Stomach (tissue), 8 donors: ENCODE measurements at regions not wholly inside any gene's neighbourhood (a gene's known extent, or its start where the extent isn't known, plus 50 kb on each side); places are given as distances from the start of the nearest gene placed in this dataset.

ENCODE experiments used
- DNase-seq, 2 donors: peaks; one replicate each; pipeline versions ENCODE4 v3.0.0 to v3.0.0-alpha.2; 2013 to 2019
- H3K27ac ChIP-seq, 5 donors: fragments of 200-600 bp in 4 of 5; sonication (generic) in 4 of 5; one replicate each; pipeline ENCODE4 v1.5.1; 2013 to 2019; ENCODE audit warnings: mild to moderate bottlenecking in 1 of 5, moderate library complexity in 1 of 5
- H3K27me3 ChIP-seq, 3 donors: fragments of 200-600 bp; sonication (generic); one replicate each; pipeline ENCODE4 v1.5.1; 2017 to 2019; ENCODE audit warnings: mixed run types in 1 of 3
- H3K36me3 ChIP-seq, 4 donors: fragments of 200-600 bp; sonication (generic); 1 replicate in 3 of 4; 2 replicates in 1 of 4; pipeline ENCODE4 v1.5.1; 2016 to 2019
- H3K4me1 ChIP-seq, 4 donors: fragments of 200-600 bp; sonication (generic); one replicate each; pipeline ENCODE4 v1.5.1; 2016 to 2019
- H3K4me3 ChIP-seq, 4 donors: fragments of 200-600 bp; sonication (generic) in 3 of 4; one replicate each; pipeline ENCODE4 v1.5.1; 2016 to 2019; ENCODE audit warnings: mild to moderate bottlenecking in 1 of 4
- H3K9me3 ChIP-seq, 4 donors: fragments of 200-600 bp; sonication (generic); one replicate each; pipeline ENCODE4 v1.5.1; 2016 to 2019
- EP300 ChIP-seq: sonication (generic); formaldehyde crosslinking; IDR thresholded peaks from one replicate; pipeline ENCODE4 v1.6.1; 2017; ENCODE audit warnings: antibody characterized with exemption
- POLR2A ChIP-seq, 4 donors: fragments of 450-650 bp; IDR thresholded peaks; one replicate each; pipeline ENCODE4 v1.6.1; 2016; ENCODE audit warnings: antibody characterized with exemption in 4 of 4, control low read depth in 2 of 4, mild to moderate bottlenecking in 1 of 4, moderate library complexity in 1 of 4
- POLR2AphosphoS5 ChIP-seq, 3 donors: sonication (generic); formaldehyde crosslinking; IDR thresholded peaks; one replicate each; pipeline ENCODE4 v1.6.1; 2016; ENCODE audit warnings: antibody characterized with exemption in 3 of 3
- WGBS, 5 donors: extraction: QIAGEN DNeasy Blood & Tissue Kit in 3 of 5; methylation state at CpG; one replicate each; pipeline versions ENCODE4 v1.1.5 to v1.1.7; 2013 to 2018; 5-methylcytosine and 5-hydroxymethylcytosine counted together
- intact Hi-C: fragments of 100-400 bp; cut with DNase I; formaldehyde crosslinking; loops from one replicate; pipeline ENCODE4 v1.15.1; 2023; ENCODE audit warnings: low total_unique reads
- TF ChIP-seq, protein P1 (sequence below), 7 experiments: fragments of 450-650 bp in 4 of 7; fragments of 200-600 bp in 3 of 7; sonication (generic) in 3 of 7; IDR thresholded peaks; one replicate each; pipeline ENCODE4 v1.5.1; 2016 to 2019; ENCODE audit warnings: antibody characterized with exemption in 7 of 7, control low read depth in 2 of 7, mild to moderate bottlenecking in 1 of 7
- donor health status: healthy with polysubstance abuse.
- donor health status: Bipolar disorder and iron deficiency.
- donor health status: healthy.

DNA sequence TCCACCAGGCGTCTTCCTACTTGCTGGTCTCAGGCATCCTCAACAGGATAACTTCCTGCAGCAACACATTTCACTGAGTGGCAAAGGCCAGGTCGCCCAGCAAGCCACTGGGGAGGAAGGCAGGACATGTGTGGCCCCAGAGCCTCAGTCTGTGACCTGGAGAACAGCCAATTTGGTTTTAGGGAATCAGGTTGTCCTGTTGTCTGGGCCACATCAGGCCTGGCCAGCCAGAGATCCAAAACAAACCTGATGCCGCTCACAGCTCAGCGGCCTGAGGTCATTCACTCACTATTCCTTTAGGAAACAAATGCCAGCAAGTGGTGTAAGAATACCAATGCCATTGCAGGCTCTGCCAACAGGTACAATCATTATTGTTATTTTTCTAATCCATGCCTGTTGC is 210.7 kb downstream of the VAPA start:
- Histone ChIP-seq H3K9me3 (peaks cover 0 to 2% (median under 1%) of the 10 kb centered on the region in 4 donors), H3K4me1 (peaks cover 9 to 15% (median 12%) of the 10 kb centered on the region in 4 donors), H3K36me3 (no peaks in the 10 kb centered on the region), H3K27me3 (no peaks in the 10 kb centered on the region), H3K27ac (no peak overlapping the region), H3K4me3 (no peak overlapping the region)
- no peak for DNase-seq
- 69 to 99% (median 94%) methylated on average over 4 of the region's 4 CpGs for WGBS, 5 donors
- intact Hi-C loops: no loop called here
- TF ChIP-seq, protein P1, sequence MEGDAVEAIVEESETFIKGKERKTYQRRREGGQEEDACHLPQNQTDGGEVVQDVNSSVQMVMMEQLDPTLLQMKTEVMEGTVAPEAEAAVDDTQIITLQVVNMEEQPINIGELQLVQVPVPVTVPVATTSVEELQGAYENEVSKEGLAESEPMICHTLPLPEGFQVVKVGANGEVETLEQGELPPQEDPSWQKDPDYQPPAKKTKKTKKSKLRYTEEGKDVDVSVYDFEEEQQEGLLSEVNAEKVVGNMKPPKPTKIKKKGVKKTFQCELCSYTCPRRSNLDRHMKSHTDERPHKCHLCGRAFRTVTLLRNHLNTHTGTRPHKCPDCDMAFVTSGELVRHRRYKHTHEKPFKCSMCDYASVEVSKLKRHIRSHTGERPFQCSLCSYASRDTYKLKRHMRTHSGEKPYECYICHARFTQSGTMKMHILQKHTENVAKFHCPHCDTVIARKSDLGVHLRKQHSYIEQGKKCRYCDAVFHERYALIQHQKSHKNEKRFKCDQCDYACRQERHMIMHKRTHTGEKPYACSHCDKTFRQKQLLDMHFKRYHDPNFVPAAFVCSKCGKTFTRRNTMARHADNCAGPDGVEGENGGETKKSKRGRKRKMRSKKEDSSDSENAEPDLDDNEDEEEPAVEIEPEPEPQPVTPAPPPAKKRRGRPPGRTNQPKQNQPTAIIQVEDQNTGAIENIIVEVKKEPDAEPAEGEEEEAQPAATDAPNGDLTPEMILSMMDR (IDR thresholded peaks at IDR 0.05): no peak
- TF ChIP-seq POLR2A (IDR thresholded peaks at IDR 0.05) (no peak), EP300 (no peak), POLR2AphosphoS5 (IDR thresholded peaks at IDR 0.05) (no peak)

DNA sequence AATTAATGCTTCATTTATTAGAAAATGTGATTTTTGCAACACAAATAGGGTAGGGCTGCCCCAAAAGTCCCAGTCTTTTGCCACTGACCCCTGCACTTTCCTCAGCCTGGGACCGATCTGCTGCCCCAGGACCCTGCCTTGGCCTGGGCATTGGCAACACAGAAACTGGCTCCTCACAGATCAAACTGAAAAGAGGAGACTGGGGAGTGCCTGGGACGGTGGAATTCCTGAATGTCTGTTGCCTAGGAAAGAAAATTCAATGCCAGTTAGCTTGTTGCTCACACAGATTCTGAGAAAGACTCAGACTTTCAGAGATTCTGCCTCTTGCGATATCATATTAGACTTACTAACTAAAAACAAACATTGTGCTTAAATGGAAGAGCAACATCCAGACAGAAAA is 211.2 kb downstream of the VAPA start:
- Histone ChIP-seq H3K36me3 (no peaks in the 10 kb centered on the region), H3K27ac (no peak overlapping the region), H3K4me3 (no peak overlapping the region), H3K4me1 (peaks cover 9 to 15% (median 12%) of the 10 kb centered on the region in 4 donors), H3K27me3 (no peaks in the 10 kb centered on the region), H3K9me3 (no peaks in the 10 kb centered on the region)
- 78 to 88% (median 84%) methylated on average over 3 of the region's 3 CpGs for WGBS, 5 donors
- intact Hi-C loops: no loop called here
- no peak for DNase-seq
- no peak for TF ChIP-seq POLR2A (IDR thresholded peaks at IDR 0.05)
- TF ChIP-seq, protein P1 (IDR thresholded peaks at IDR 0.05): no peak
- no peak for TF ChIP-seq EP300
- TF ChIP-seq POLR2AphosphoS5 (IDR thresholded peaks at IDR 0.05): no peak

DNA sequence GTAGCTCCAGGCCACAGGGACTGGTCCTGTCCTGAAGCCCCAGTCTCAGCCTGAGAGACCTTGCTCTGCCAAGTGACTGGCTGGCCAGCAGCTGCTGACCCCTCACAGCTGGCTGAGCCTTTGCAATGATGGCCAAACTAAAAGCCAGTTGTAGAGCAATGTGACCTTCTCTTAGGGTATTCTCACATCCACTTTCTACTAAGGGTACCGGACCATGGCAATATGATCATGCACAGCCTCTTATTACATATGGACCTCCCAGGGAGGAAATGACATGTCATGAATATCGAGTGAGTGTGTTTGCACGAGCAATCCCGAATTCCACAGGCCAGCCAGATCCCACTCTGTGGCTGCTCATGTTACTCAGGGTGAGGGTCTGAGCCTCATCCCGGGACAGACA is 213.9 kb downstream of the VAPA start:
- intact Hi-C loops: no loop called here
- 62 to 78% (median 71%) methylated on average over 5 of the region's 5 CpGs for WGBS, 5 donors
- Histone ChIP-seq H3K4me1 (peaks cover 8 to 17% (median 13%) of the 10 kb centered on the region in 4 donors), H3K9me3 (no peaks in the 10 kb centered on the region), H3K27me3 (peaks cover 0 to 11% (median 10%) of the 10 kb centered on the region in 3 donors), H3K36me3 (no peaks in the 10 kb centered on the region), H3K27ac (no peak overlapping the region), H3K4me3 (no peak overlapping the region)
- no peak for TF ChIP-seq POLR2A (IDR thresholded peaks at IDR 0.05)
- no peak for TF ChIP-seq POLR2AphosphoS5 (IDR thresholded peaks at IDR 0.05)
- no peak for TF ChIP-seq EP300
- TF ChIP-seq, protein P1 (IDR thresholded peaks at IDR 0.05): no peak
- no peak for DNase-seq

DNA sequence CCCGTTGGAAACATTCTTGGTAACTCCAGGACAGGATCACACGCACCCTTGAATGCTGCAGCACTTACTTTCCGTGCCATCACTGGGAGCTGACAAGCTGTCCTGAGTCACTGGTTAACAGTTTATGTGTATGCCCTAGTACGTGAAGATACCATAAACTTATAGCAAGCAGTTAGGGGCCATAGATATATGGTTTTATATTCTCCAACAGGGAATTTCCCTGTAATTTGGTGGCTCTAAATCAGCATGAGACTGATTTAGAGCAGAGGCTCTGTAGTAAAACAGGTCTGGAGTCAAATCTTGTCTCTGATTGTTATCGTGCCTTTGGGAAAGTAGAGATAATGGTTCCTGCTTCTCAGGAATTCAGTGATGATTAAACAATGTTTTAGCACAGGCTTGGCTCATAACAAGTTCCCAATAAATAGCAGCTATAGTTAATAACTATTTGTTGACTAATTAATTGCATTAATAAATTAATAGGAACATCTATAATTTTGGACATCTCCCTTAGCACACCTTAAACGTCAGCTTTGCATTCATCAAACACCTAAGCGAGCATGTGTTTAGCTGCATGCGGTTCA is 215.2 kb downstream of the VAPA start:
- Histone ChIP-seq H3K27ac (no peak overlapping the region), H3K4me1 (peaks cover 8 to 15% (median 12%) of the 10 kb centered on the region in 4 donors), H3K36me3 (no peaks in the 10 kb centered on the region), H3K27me3 (peaks cover 0 to 11% (median 10%) of the 10 kb centered on the region in 3 donors), H3K9me3 (no peaks in the 10 kb centered on the region), H3K4me3 (no peak overlapping the region)
- no peak for DNase-seq
- intact Hi-C loops: no loop called here
- TF ChIP-seq, protein P1 (IDR thresholded peaks at IDR 0.05): no peak
- TF ChIP-seq EP300 (no peak), POLR2AphosphoS5 (IDR thresholded peaks at IDR 0.05) (no peak), POLR2A (IDR thresholded peaks at IDR 0.05) (no peak)
- WGBS, 5 donors: 80 to 85% (median 83%) methylated on average over 8 of the region's 8 CpGs
